ENCODE measurements at regions not wholly inside any gene's neighbourhood (a gene's known extent, or its start where the extent isn't known, plus 50 kb on each side); places are given as distances from the start of the nearest gene placed in this dataset.
"Not testable (repeated sequence)": the region's sequence is repeated elsewhere in the genome, so short reads cannot be mapped to it uniquely, and the experiment has no call there.

DNA sequence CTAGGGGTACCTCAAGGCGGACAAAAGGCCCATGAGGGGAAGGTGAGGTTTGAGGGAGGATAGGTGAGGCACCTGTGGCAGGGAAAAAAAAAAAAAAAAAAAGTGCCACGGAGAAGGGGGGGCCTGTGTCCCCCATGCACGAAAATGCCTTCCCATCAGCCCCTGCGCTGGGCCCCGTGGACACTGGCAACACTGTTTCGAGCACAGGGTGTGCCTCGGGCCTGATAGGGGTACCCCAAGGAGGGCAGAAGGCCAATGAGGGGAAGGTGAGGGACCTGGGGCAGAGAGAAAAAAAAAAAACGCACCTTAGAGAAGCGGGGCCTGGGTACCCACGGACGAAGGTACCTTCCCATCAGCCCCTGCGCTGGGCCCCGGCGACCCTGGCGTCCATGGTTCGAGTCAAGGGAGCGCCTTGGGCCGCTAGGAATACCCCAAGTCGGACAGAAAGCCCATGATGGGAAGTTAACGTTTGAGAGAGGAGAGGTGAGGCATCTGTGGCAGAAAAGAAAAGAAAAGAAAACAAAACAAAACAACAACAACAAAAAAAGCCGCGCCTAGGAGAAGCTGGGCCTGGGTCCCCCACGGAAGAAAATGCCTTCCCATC is 190.0 kb downstream of the POTEM start:
- H4K91ac ChIP-seq (replicated peaks; ENCODE audit: insufficient read length, low read length); H2BK20ac ChIP-seq (ENCODE audit: low read length); H3K27me3 ChIP-seq (replicated peaks in 1 of 4; ENCODE audit: control insufficient read depth in 3 of 4, extremely low read depth in 1 of 4, insufficient read depth in 3 of 4, low read length in 3 of 4); H2BK15ac ChIP-seq (ENCODE audit: low read length); H3K23me2 ChIP-seq (ENCODE audit: low read depth, low read length); H3K4me2 ChIP-seq (ENCODE audit: insufficient read depth in 1 of 2, low read depth in 2 of 2, low read length in 2 of 2); H2BK120ac ChIP-seq (replicated peaks; ENCODE audit: low read depth, low read length); H3K27ac ChIP-seq (ENCODE audit: low read depth, low read length); H3K23ac ChIP-seq (ENCODE audit: insufficient read length); H3K4me1 ChIP-seq (replicated peaks in 1 of 4; ENCODE audit: control insufficient read depth in 3 of 4, insufficient read depth in 4 of 4, low read length in 3 of 4); H2AFZ ChIP-seq (ENCODE audit: low read length); H3K79me1 ChIP-seq (ENCODE audit: low read depth, low read length); DNase-seq (ENCODE audit: low read depth in 1 of 2, low spot score in 2 of 2); CTCF ChIA-PET (ENCODE audit: partially characterized antibody); H3K14ac ChIP-seq (ENCODE audit: insufficient read length); H3K18ac ChIP-seq (ENCODE audit: extremely low read depth, low read length); H3K4ac ChIP-seq (replicated peaks; ENCODE audit: insufficient read length, low read depth, low read length); H3K9ac ChIP-seq (replicated peaks in 1 of 4; ENCODE audit: extremely low read depth in 1 of 4, low read depth in 3 of 4, low read length in 3 of 4); H2AK5ac ChIP-seq (ENCODE audit: low read depth, low read length); POLR2A ChIA-PET (ENCODE audit: partially characterized antibody); H2BK12ac ChIP-seq (ENCODE audit: low read depth, low read length); H4K5ac ChIP-seq (ENCODE audit: insufficient read length, low read depth, low read length); H3K56ac ChIP-seq (replicated peaks; ENCODE audit: insufficient read length, low read depth, low read length); H2BK5ac ChIP-seq (ENCODE audit: low read depth, low read length); H4K20me1 ChIP-seq (replicated peaks in 1 of 2; ENCODE audit: control insufficient read depth in 1 of 2, insufficient read depth in 2 of 2, low read length in 2 of 2); FAIRE-seq; H3K79me2 ChIP-seq (ENCODE audit: control insufficient read depth in 1 of 2, insufficient read depth in 2 of 2, low read length in 2 of 2); H4K8ac ChIP-seq (ENCODE audit: extremely low read depth, insufficient read depth, low read length); H3K4me3 ChIP-seq (ENCODE audit: extremely low read depth in 1 of 4, insufficient read depth in 2 of 4, low read depth in 3 of 4, low read length in 4 of 4); H3K36me3 ChIP-seq (ENCODE audit: control insufficient read depth in 2 of 4, insufficient read depth in 4 of 4, low read length in 3 of 4): not testable (repeated sequence)
- no CpG with 5 or more reads among the region's 23 CpGs for WGBS, 2 experiments (ENCODE audit: extremely low coverage in 1 of 2, insufficient coverage in 1 of 2, insufficient read length in 1 of 2, insufficient replicate concordance in 2 of 2, low coverage in 1 of 2, low lambda C conversion rate in 2 of 2, missing lambda C conversion rate in 1 of 2)
- H3K9me3 ChIP-seq (ENCODE audit: insufficient read depth in 2 of 2, low read depth in 1 of 2, low read length in 1 of 2), result peaks cover 4 to 19% of the 10 kb centered on the region in 2 experiments; a peak in 3 of 4 replicates

DNA sequence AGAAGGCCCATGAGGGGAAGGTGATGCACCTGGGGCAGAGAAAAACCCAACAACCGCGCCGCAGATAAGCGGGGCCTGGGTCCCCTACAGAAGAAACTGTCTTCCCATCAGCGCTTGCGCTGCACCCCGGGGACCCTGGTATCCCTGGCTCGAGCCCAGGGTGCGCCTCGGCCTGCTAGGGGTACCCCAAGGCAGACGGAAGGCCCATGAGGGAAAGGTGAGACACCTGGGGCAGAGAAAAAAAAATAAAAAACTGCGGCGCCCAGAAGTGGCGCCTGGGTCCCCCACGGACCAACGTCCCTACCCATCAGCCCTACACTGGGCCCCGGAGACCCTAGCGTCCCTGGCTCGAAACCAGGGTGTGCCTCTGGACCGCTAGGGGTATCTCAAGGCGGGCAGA is 190.8 kb downstream of the POTEM start:
- H2BK120ac ChIP-seq (replicated peaks; ENCODE audit: low read depth, low read length); H3K14ac ChIP-seq (ENCODE audit: insufficient read length); H4K5ac ChIP-seq (ENCODE audit: insufficient read length, low read depth, low read length); H3K4me2 ChIP-seq (ENCODE audit: insufficient read depth in 1 of 2, low read depth in 2 of 2, low read length in 2 of 2); H2AFZ ChIP-seq (ENCODE audit: low read length); H3K27me3 ChIP-seq (replicated peaks in 1 of 4; ENCODE audit: control insufficient read depth in 3 of 4, extremely low read depth in 1 of 4, insufficient read depth in 3 of 4, low read length in 3 of 4); H3K36me3 ChIP-seq (ENCODE audit: control insufficient read depth in 2 of 4, insufficient read depth in 4 of 4, low read length in 3 of 4); FAIRE-seq; H3K4ac ChIP-seq (replicated peaks; ENCODE audit: insufficient read length, low read depth, low read length); H3K4me3 ChIP-seq (ENCODE audit: extremely low read depth in 1 of 4, insufficient read depth in 2 of 4, low read depth in 3 of 4, low read length in 4 of 4); H4K91ac ChIP-seq (replicated peaks; ENCODE audit: insufficient read length, low read length); H2AK5ac ChIP-seq (ENCODE audit: low read depth, low read length); H2BK15ac ChIP-seq (ENCODE audit: low read length); H3K79me1 ChIP-seq (ENCODE audit: low read depth, low read length); H4K8ac ChIP-seq (ENCODE audit: extremely low read depth, insufficient read depth, low read length); H4K20me1 ChIP-seq (replicated peaks in 1 of 2; ENCODE audit: control insufficient read depth in 1 of 2, insufficient read depth in 2 of 2, low read length in 2 of 2); H3K23ac ChIP-seq (ENCODE audit: insufficient read length); H2BK5ac ChIP-seq (ENCODE audit: low read depth, low read length); DNase-seq (ENCODE audit: low read depth in 1 of 2, low spot score in 2 of 2); CTCF ChIA-PET (ENCODE audit: partially characterized antibody); H3K18ac ChIP-seq (ENCODE audit: extremely low read depth, low read length); H3K23me2 ChIP-seq (ENCODE audit: low read depth, low read length); H2BK12ac ChIP-seq (ENCODE audit: low read depth, low read length); H3K4me1 ChIP-seq (replicated peaks in 1 of 4; ENCODE audit: control insufficient read depth in 3 of 4, insufficient read depth in 4 of 4, low read length in 3 of 4); POLR2A ChIA-PET (ENCODE audit: partially characterized antibody); H3K79me2 ChIP-seq (ENCODE audit: control insufficient read depth in 1 of 2, insufficient read depth in 2 of 2, low read length in 2 of 2); H3K56ac ChIP-seq (replicated peaks; ENCODE audit: insufficient read length, low read depth, low read length); H3K27ac ChIP-seq (ENCODE audit: low read depth, low read length); H3K9ac ChIP-seq (replicated peaks in 1 of 4; ENCODE audit: extremely low read depth in 1 of 4, low read depth in 3 of 4, low read length in 3 of 4); H2BK20ac ChIP-seq (ENCODE audit: low read length): not testable (repeated sequence)
- WGBS, 2 experiments (ENCODE audit: extremely low coverage in 1 of 2, insufficient coverage in 1 of 2, insufficient read length in 1 of 2, insufficient replicate concordance in 2 of 2, low coverage in 1 of 2, low lambda C conversion rate in 2 of 2, missing lambda C conversion rate in 1 of 2), result 85% methylated on average over 13 of the region's 21 CpGs; no CpG with 5 or more reads in 1 of the 2 experiments
- H3K9me3 ChIP-seq (ENCODE audit: insufficient read depth in 2 of 2, low read depth in 1 of 2, low read length in 1 of 2), result peaks cover 4 to 22% of the 10 kb centered on the region in 2 experiments; a peak in 3 of 4 replicates
